ENCODE measurements at regions not wholly inside any gene's neighbourhood (a gene's known extent, or its start where the extent isn't known, plus 50 kb on each side); places are given as distances from the start of the nearest gene placed in this dataset.

- TF ChIP-seq ZFHX2 (tag by site-specific recombination; conservative IDR thresholded peaks at IDR 0.05) (peak; percentile 88), ZNF114 (tag by site-specific recombination; IDR thresholded peaks at IDR 0.05) (no peak), ZNF10 (tag by site-specific recombination; IDR thresholded peaks at IDR 0.05) (peak; percentile 69), ZBTB48 (tag by site-specific recombination; IDR thresholded peaks at IDR 0.05) (no peak), ZNF660 (tag by site-specific recombination; IDR thresholded peaks at IDR 0.05) (no peak; the same call in 1 of the 2 replicates), ZNF433 (tag by site-specific recombination; IDR thresholded peaks at IDR 0.05; ENCODE audit: low read depth) (no peak), ZNF155 (tag by site-specific recombination; IDR thresholded peaks at IDR 0.05) (no peak), MZF1 (tag by site-specific recombination; IDR thresholded peaks at IDR 0.05; ENCODE audit: borderline replicate concordance) (no peak; the same call in 1 of the 2 replicates), ZNF175 (tag by site-specific recombination; IDR thresholded peaks at IDR 0.05) (no peak), KLF7 (tag by site-specific recombination; IDR thresholded peaks at IDR 0.05; ENCODE audit: borderline replicate concordance) (0 out of 2 replicates have a peak, but pooled peaks have one; percentile 46), ZIC2 (tag by site-specific recombination; IDR thresholded peaks at IDR 0.05) (peak; percentile 85), ZFP37 (tag by site-specific recombination; IDR thresholded peaks at IDR 0.05) (no peak), ZNF529 (tag by site-specific recombination; IDR thresholded peaks at IDR 0.05; ENCODE audit: insufficient replicate concordance) (no peak), HOXD13 (CRISPR knock-in tag; IDR thresholded peaks at IDR 0.05; ENCODE audit: borderline replicate concordance) (no peak), ZEB2 (tag by site-specific recombination; IDR thresholded peaks at IDR 0.05) (peak; percentile 94), ZNF146 (tag by site-specific recombination; IDR thresholded peaks at IDR 0.05) (no peak; the same call in 1 of the 2 replicates), IKZF3 (tag by site-specific recombination; IDR thresholded peaks at IDR 0.05) (peak; percentile 99), ZNF398 (tag by site-specific recombination; IDR thresholded peaks at IDR 0.05) (no peak; the same call in 1 of the 2 replicates), ZNF223 (tag by site-specific recombination; IDR thresholded peaks at IDR 0.05) (no peak), ZNF510 (tag by site-specific recombination; IDR thresholded peaks at IDR 0.05; ENCODE audit: insufficient replicate concordance) (no peak), ZNF423 (tag by site-specific recombination; IDR thresholded peaks at IDR 0.05) (peak; percentile 80; the same call in 1 of the 2 replicates), ZBTB26 (tag by site-specific recombination; optimal IDR thresholded peaks at IDR 0.05) (no peak), ZNF473 (tag by site-specific recombination; IDR thresholded peaks at IDR 0.05) (no peak), ZBTB17 (tag by site-specific recombination; IDR thresholded peaks at IDR 0.05) (peak; percentile 85), ZNF600 (tag by site-specific recombination; IDR thresholded peaks at IDR 0.05) (peak; percentile 58), KLF16 (tag by site-specific recombination; IDR thresholded peaks at IDR 0.05) (peak; percentile 70), ZNF621 (tag by site-specific recombination; IDR thresholded peaks at IDR 0.05) (no peak), SP3 (tag by site-specific recombination; IDR thresholded peaks at IDR 0.05) (no peak), ZNF664 (tag by site-specific recombination; IDR thresholded peaks at IDR 0.05) (no peak)
- TF ChIP-seq, protein P1, sequence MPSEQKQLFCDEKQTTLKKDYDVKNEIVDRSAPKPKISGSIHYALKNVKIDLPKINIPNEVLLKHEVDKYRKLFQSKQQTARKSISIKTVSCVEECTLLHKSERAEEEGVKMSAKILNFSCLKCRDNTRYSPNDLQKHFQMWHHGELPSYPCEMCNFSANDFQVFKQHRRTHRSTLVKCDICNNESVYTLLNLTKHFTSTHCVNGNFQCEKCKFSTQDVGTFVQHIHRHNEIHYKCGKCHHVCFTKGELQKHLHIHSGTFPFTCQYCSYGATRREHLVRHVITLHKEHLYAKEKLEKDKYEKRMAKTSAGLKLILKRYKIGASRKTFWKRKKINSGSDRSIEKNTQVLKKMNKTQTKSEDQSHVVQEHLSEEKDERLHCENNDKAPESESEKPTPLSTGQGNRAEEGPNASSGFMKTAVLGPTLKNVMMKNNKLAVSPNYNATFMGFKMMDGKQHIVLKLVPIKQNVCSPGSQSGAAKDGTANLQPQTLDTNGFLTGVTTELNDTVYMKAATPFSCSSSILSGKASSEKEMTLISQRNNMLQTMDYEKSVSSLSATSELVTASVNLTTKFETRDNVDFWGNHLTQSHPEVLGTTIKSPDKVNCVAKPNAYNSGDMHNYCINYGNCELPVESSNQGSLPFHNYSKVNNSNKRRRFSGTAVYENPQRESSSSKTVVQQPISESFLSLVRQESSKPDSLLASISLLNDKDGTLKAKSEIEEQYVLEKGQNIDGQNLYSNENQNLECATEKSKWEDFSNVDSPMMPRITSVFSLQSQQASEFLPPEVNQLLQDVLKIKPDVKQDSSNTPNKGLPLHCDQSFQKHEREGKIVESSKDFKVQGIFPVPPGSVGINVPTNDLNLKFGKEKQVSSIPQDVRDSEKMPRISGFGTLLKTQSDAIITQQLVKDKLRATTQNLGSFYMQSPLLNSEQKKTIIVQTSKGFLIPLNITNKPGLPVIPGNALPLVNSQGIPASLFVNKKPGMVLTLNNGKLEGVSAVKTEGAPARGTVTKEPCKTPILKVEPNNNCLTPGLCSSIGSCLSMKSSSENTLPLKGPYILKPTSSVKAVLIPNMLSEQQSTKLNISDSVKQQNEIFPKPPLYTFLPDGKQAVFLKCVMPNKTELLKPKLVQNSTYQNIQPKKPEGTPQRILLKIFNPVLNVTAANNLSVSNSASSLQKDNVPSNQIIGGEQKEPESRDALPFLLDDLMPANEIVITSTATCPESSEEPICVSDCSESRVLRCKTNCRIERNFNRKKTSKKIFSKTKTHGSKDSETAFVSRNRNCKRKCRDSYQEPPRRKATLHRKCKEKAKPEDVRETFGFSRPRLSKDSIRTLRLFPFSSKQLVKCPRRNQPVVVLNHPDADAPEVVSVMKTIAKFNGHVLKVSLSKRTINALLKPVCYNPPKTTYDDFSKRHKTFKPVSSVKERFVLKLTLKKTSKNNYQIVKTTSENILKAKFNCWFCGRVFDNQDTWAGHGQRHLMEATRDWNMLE (tag by site-specific recombination; conservative IDR thresholded peaks at IDR 0.05; ENCODE audit: low read depth) = peak; percentile 27; the same call in 1 of the 2 replicates
- TF ChIP-seq, protein P2, sequence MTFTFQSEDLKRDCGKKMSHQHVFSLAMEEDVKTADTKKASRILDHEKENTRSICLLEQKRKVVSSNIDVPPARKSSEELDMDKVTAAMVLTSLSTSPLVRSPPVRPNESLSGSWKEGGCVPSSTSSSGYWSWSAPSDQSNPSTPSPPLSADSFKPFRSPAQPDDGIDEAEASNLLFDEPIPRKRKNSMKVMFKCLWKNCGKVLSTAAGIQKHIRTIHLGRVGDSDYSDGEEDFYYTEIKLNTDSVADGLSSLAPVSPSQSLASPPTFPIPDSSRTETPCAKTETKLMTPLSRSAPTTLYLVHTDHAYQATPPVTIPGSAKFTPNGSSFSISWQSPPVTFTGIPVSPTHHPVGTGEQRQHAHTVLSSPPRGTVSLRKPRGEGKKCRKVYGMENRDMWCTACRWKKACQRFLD (tag by site-specific recombination; IDR thresholded peaks at IDR 0.05) = no peak
- TF ChIP-seq, protein P3, sequence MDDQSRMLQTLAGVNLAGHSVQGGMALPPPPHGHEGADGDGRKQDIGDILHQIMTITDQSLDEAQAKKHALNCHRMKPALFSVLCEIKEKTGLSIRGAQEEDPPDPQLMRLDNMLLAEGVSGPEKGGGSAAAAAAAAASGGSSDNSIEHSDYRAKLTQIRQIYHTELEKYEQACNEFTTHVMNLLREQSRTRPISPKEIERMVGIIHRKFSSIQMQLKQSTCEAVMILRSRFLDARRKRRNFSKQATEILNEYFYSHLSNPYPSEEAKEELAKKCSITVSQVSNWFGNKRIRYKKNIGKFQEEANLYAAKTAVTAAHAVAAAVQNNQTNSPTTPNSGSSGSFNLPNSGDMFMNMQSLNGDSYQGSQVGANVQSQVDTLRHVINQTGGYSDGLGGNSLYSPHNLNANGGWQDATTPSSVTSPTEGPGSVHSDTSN (CRISPR knock-in tag; IDR thresholded peaks at IDR 0.05) = no peak
These were observed 182.5 kb downstream of the VRK1 start (continued) for GRCh38 chr14:96979611-96980074.
